HCT116 (cell line): ENCODE measurements at regions not wholly inside any gene's neighbourhood (a gene's known extent, or its start where the extent isn't known, plus 50 kb on each side); places are given as distances from the start of the nearest gene placed in this dataset.

ENCODE experiments used
- CEBPB ChIP-seq: IDR thresholded peaks from 2 replicates; pipeline ENCODE4 v1.6.1; 2012; ENCODE audit warnings: low read depth
- CTCF ChIP-seq, 3 experiments: fragments of 200-600 bp in 1 of 3; sonication (generic) in 1 of 3; IDR thresholded peaks in 2 of 3; conservative IDR thresholded peaks in 1 of 3; 2 replicates each; pipeline ENCODE4 v1.5.1; 2012 to 2017; ENCODE audit warnings: low read depth in 2 of 3, low read length in 2 of 3, antibody characterized with exemption in 1 of 3, borderline replicate concordance in 1 of 3, control low read depth in 1 of 3, mild to moderate bottlenecking in 1 of 3, mixed read lengths in 1 of 3, mixed run types in 1 of 3, moderate library complexity in 1 of 3; ENCODE audit not compliant: insufficient read depth in 1 of 3
- ELF1 ChIP-seq: IDR thresholded peaks from 2 replicates; pipeline ENCODE4 v1.6.1; 2012; ENCODE audit warnings: low read depth, borderline replicate concordance
- POLR2A ChIP-seq: IDR thresholded peaks from 2 replicates; pipeline ENCODE4 v1.7.0; 2011; ENCODE audit warnings: borderline replicate concordance; ENCODE audit not compliant: insufficient read depth, insufficient read length; ENCODE audit errors: extremely low read depth
- POLR2AphosphoS5 ChIP-seq: IDR thresholded peaks from 2 replicates; pipeline ENCODE4 v1.6.1; 2011; ENCODE audit warnings: mild to moderate bottlenecking, low read depth, low read length, moderate library complexity
- REST ChIP-seq: IDR thresholded peaks from 2 replicates; pipeline ENCODE4 v1.6.1; 2012; ENCODE audit warnings: low read depth
- ZFX ChIP-seq: fragments of 450-650 bp; IDR thresholded peaks from 2 replicates; pipeline ENCODE4 v1.6.1; 2017

DNA sequence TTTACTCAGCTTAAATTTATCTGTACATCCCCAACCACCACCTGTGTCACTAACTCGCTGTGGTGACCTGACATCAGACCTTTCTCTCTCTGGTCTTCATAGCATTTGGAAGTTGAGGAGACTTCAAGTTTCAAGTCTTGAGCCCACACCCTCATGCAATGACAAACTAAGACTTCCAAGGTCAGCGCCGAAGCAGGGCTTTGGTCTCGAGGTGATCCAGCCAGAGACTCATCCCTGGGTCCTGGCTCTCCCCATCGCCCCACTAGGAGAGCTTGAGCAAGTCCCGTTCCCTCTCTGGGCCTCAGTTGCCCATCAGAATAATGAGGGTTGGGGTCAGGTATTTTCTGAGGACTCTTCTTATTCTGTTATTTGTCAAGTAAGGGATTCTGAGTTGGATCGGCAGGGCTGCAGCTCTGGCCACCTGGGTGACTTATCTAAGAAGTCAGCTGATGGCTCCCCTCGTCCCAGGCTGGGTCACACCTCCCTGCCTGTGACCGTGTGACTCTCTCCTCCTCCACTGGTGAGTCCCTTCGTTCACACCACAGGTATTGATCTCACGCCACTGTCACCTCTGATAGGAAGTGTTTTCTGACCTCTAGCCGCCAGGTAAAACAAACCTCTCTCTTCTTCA lies 143.7 kb upstream of the RUNX3 start:
- TF ChIP-seq CTCF (IDR thresholded peaks at IDR 0.05 in 2 of 3, conservative IDR thresholded peaks at IDR 0.05 in 1 of 3; ENCODE audit: borderline replicate concordance in 1 of 3, insufficient read depth in 1 of 3, low read depth in 2 of 3, low read length in 2 of 3): no peak
- TF ChIP-seq POLR2AphosphoS5: no peak
- TF ChIP-seq REST: no peak
- TF ChIP-seq CEBPB: no peak
- TF ChIP-seq ZFX: no peak
- no peak for TF ChIP-seq POLR2A
- no peak for TF ChIP-seq ELF1
